H9 (cell line): ENCODE measurements at regions not wholly inside any gene's neighbourhood (a gene's known extent, or its start where the extent isn't known, plus 50 kb on each side); places are given as distances from the start of the nearest gene placed in this dataset.

Experiments used
- DNase-seq: peaks from one replicate; pipeline ENCODE4 v3.0.0-alpha.2; 2017
- H2AFZ ChIP-seq: one replicate; pipeline ENCODE4 v1.6.1; 2013; ENCODE audit warnings: mild to moderate bottlenecking, low read length, control low read depth, moderate library complexity
- H2AK5ac ChIP-seq: 2 replicates; pipeline ENCODE4 v1.6.1; 2013; ENCODE audit warnings: low read length, control low read depth, mixed read lengths; ENCODE audit not compliant: insufficient read length
- H2BK120ac ChIP-seq: one replicate; pipeline ENCODE4 v1.6.1; 2013; ENCODE audit warnings: low read depth, mild to moderate bottlenecking, low read length, control low read depth, inconsistent platforms; ENCODE audit not compliant: poor library complexity, severe bottlenecking
- H2BK12ac ChIP-seq: 2 replicates; pipeline ENCODE4 v1.6.1; 2013; ENCODE audit warnings: low read length, control low read depth, mixed read lengths, low read depth; ENCODE audit not compliant: insufficient read length
- H2BK15ac ChIP-seq: 2 replicates; pipeline ENCODE4 v1.6.1; 2013; ENCODE audit warnings: low read depth, low read length, control low read depth
- H2BK20ac ChIP-seq: one replicate; pipeline ENCODE4 v1.6.1; 2013; ENCODE audit warnings: low read depth, mild to moderate bottlenecking, low read length, control low read depth, inconsistent platforms; ENCODE audit not compliant: poor library complexity, severe bottlenecking
- H2BK5ac ChIP-seq: 2 replicates; pipeline ENCODE4 v1.6.1; 2013; ENCODE audit warnings: low read length, control low read depth, mixed read lengths; ENCODE audit not compliant: insufficient read length
- H3K14ac ChIP-seq: 2 replicates; pipeline ENCODE4 v1.6.1; 2013; ENCODE audit warnings: low read length, control low read depth; ENCODE audit not compliant: insufficient read depth
- H3K18ac ChIP-seq: 2 replicates; pipeline ENCODE4 v1.6.1; 2013; ENCODE audit warnings: low read depth, mild to moderate bottlenecking, mixed read lengths, low read length, control low read depth; ENCODE audit not compliant: insufficient read length
- H3K23ac ChIP-seq: 2 replicates; pipeline ENCODE4 v1.6.1; 2013; ENCODE audit warnings: low read length, control low read depth, mixed read lengths, low read depth; ENCODE audit not compliant: insufficient read length
- H3K23me2 ChIP-seq: 2 replicates; pipeline ENCODE4 v1.6.1; 2013; ENCODE audit warnings: low read depth, mild to moderate bottlenecking, mixed read lengths, low read length, control low read depth; ENCODE audit not compliant: insufficient read length, poor library complexity, severe bottlenecking
- H3K27ac ChIP-seq: 2 replicates; pipeline ENCODE4 v1.5.1; 2013; ENCODE audit warnings: low read length, control low read depth, mixed read lengths, low read depth; ENCODE audit not compliant: insufficient read length
- H3K27me3 ChIP-seq: 2 replicates; pipeline ENCODE4 v1.6.1; 2013; ENCODE audit warnings: low read length, control low read depth, inconsistent platforms; ENCODE audit not compliant: insufficient read depth
- H3K4ac ChIP-seq: 2 replicates; pipeline ENCODE4 v1.6.1; 2013; ENCODE audit warnings: low read depth, mild to moderate bottlenecking, control low read depth, inconsistent platforms, low read length, moderate library complexity
- H3K4me1 ChIP-seq: 2 replicates; pipeline ENCODE4 v1.6.1; 2013; ENCODE audit warnings: low read length, control low read depth, inconsistent platforms; ENCODE audit not compliant: insufficient read depth
- H3K4me2 ChIP-seq: 2 replicates; pipeline ENCODE4 v1.6.1; 2013; ENCODE audit warnings: low read length, control low read depth, mixed read lengths; ENCODE audit not compliant: insufficient read length, insufficient read depth
- H3K56ac ChIP-seq: 2 replicates; pipeline ENCODE4 v1.6.1; 2013; ENCODE audit warnings: low read depth, mild to moderate bottlenecking, mixed read lengths, low read length, control low read depth; ENCODE audit not compliant: insufficient read length
- H3K79me1 ChIP-seq: 2 replicates; pipeline ENCODE4 v1.6.1; 2013; ENCODE audit warnings: low read depth, mild to moderate bottlenecking, moderate library complexity, low read length, control low read depth, inconsistent platforms; ENCODE audit not compliant: insufficient read depth, poor library complexity, severe bottlenecking
- H3K79me2 ChIP-seq: 2 replicates; pipeline ENCODE4 v1.6.1; 2013; ENCODE audit warnings: low read length, control low read depth, inconsistent platforms; ENCODE audit not compliant: insufficient read depth
- H3K9ac ChIP-seq: 2 replicates; pipeline ENCODE4 v1.6.1; 2013; ENCODE audit warnings: low read length, control low read depth, mixed read lengths; ENCODE audit not compliant: insufficient read length; ENCODE audit errors: extremely low read depth
- H3K9me3 ChIP-seq: one replicate; pipeline ENCODE4 v1.6.1; 2013; ENCODE audit warnings: low read depth, low read length, inconsistent platforms; ENCODE audit not compliant: control insufficient read depth
- H3T11ph ChIP-seq: one replicate; pipeline ENCODE4 v1.6.1; 2013; ENCODE audit warnings: mild to moderate bottlenecking, low read length, control low read depth, inconsistent platforms
- H4K20me1 ChIP-seq: one replicate; pipeline ENCODE4 v1.6.1; 2013; ENCODE audit not compliant: control insufficient read depth, insufficient read length, insufficient read depth
- H4K5ac ChIP-seq: 2 replicates; pipeline ENCODE4 v1.6.1; 2013; ENCODE audit warnings: low read depth, mild to moderate bottlenecking, mixed read lengths, low read length, control low read depth; ENCODE audit not compliant: insufficient read length
- H4K8ac ChIP-seq: replicated peaks from 2 replicates; pipeline ENCODE4 v1.6.1; 2013; ENCODE audit warnings: low read length, control low read depth, mixed read lengths, low read depth; ENCODE audit not compliant: insufficient read length
- H4K91ac ChIP-seq: 2 replicates; pipeline ENCODE4 v1.6.1; 2013; ENCODE audit warnings: low read depth, mild to moderate bottlenecking, moderate library complexity, mixed read lengths, low read length, control low read depth; ENCODE audit not compliant: insufficient read length
- H3K27ac Mint-ChIP-seq, 3 experiments: 2 replicates in 2 of 3; 3 replicates in 1 of 3; pipeline ENCODE4 v1.8.0; 2020 to 2021; ENCODE audit warnings: mixed read lengths in 3 of 3, mild to moderate bottlenecking in 1 of 3, moderate library complexity in 1 of 3
- H3K27me3 Mint-ChIP-seq: 2 replicates; pipeline ENCODE4 v1.8.0; 2021; ENCODE audit warnings: low read depth, mild to moderate bottlenecking, moderate library complexity, mixed read lengths
- H3K36me3 Mint-ChIP-seq, 3 experiments: 2 replicates in 2 of 3; 3 replicates in 1 of 3; pipeline ENCODE4 v1.8.0; 2020 to 2021; ENCODE audit warnings: low read depth in 3 of 3, mixed read lengths in 3 of 3; ENCODE audit not compliant: insufficient read depth in 1 of 3
- H3K4me1 Mint-ChIP-seq, 2 experiments: 2 replicates each; pipeline ENCODE4 v1.8.0; 2020; ENCODE audit warnings: mixed read lengths in 2 of 2
- H3K4me3 Mint-ChIP-seq, 2 experiments: 2 replicates in 1 of 2; 3 replicates in 1 of 2; pipeline ENCODE4 v1.8.0; 2020 to 2021; ENCODE audit warnings: mild to moderate bottlenecking in 2 of 2, mixed read lengths in 2 of 2, moderate library complexity in 1 of 2
- H3K9me3 Mint-ChIP-seq, 2 experiments: 2 replicates in 1 of 2; 3 replicates in 1 of 2; pipeline ENCODE4 v1.8.0; 2020; ENCODE audit warnings: mild to moderate bottlenecking in 2 of 2, mixed read lengths in 2 of 2, moderate library complexity in 1 of 2
- CTCF ChIP-seq: fragments of 200-600 bp; sonication (generic); conservative IDR thresholded peaks from 3 replicates; pipeline ENCODE4 v1.8.0; 2021; ENCODE audit warnings: antibody characterized with exemption, mild to moderate bottlenecking
- WGBS: extraction: QIAGEN DNeasy Blood & Tissue Kit; methylation state at CpG from one replicate; pipeline ENCODE4 v1.1.7; 2013; ENCODE audit warnings: missing lambda C conversion rate, low lambda C conversion rate, mixed read lengths; ENCODE audit not compliant: insufficient read length; ENCODE audit errors: extremely low coverage; 5-methylcytosine and 5-hydroxymethylcytosine counted together

GRCh38 chr1:5579966-5580365 is 412.3 kb downstream of the NPHP4 start:
- Histone ChIP-seq H3K9ac (no peak overlapping the region), H3K4me1 (no peaks in the 10 kb centered on the region), H3K18ac (no peak overlapping the region), H2BK15ac (no peak overlapping the region), H3K4me2 (no peak overlapping the region), H3K23me2 (no peaks in the 10 kb centered on the region), H3K79me1 (no peaks in the 10 kb centered on the region), H2BK5ac (no peak overlapping the region), H3K23ac (no peak overlapping the region), H2BK20ac (no peak overlapping the region), H4K20me1 (no peaks in the 10 kb centered on the region), H3T11ph (no peak overlapping the region), H4K91ac (no peak overlapping the region), H3K79me2 (no peaks in the 10 kb centered on the region), H2AK5ac (no peak overlapping the region), H3K4ac (no peak overlapping the region), H3K9me3 (no peaks in the 10 kb centered on the region), H3K27ac (no peak overlapping the region), H4K8ac (no peak overlapping the region), H2BK12ac (no peak overlapping the region), H3K27me3 (no peaks in the 10 kb centered on the region), H3K14ac (no peak overlapping the region), H4K5ac (no peak overlapping the region), H3K56ac (no peak overlapping the region), H2AFZ (no peak overlapping the region), H2BK120ac (no peak overlapping the region)
- H3K36me3 Mint-ChIP-seq, result no peaks in the 10 kb centered on the region
- no peak for TF ChIP-seq CTCF
- DNase-seq, result no peak
- H3K27ac Mint-ChIP-seq, result no peak overlapping the region
- peaks cover 0 to 3% of the 10 kb centered on the region in 2 experiments; a peak in 1 of 4 replicates for H3K4me1 Mint-ChIP-seq
- WGBS, result no CpG with 5 or more reads among the region's 4 CpGs
- no peaks in the 10 kb centered on the region for H3K9me3 Mint-ChIP-seq
- H3K27me3 Mint-ChIP-seq, result peaks cover 9% of the 10 kb centered on the region
- H3K4me3 Mint-ChIP-seq, result no peak overlapping the region
